Heart left ventricle (tissue), 16 donors: ENCODE measurements at regions not wholly inside any gene's neighbourhood (a gene's known extent, or its start where the extent isn't known, plus 50 kb on each side); places are given as distances from the start of the nearest gene placed in this dataset.

ENCODE experiments used
- ATAC-seq, 4 donors: fragments of 200-7000 bp; cut with Tn5 transposase; one replicate each; pipeline ENCODE4 v1.9.1; 2020 to 2022; ENCODE audit warnings: moderate library complexity in 4 of 4, mild to moderate bottlenecking in 3 of 4, moderate number of reproducible peaks in 1 of 4
- DNase-seq, 5 donors: peaks; one replicate each; pipeline ENCODE4 v3.0.0-alpha.2; 2020
- H3K27ac ChIP-seq, 12 donors: fragments of 200-600 bp; sonication (generic) in 4 of 12; one replicate each; pipeline versions ENCODE4 v1.5.0 to v1.8.0; 2016 to 2022; ENCODE audit warnings: mild to moderate bottlenecking in 2 of 12
- H3K27me3 ChIP-seq, 9 donors: fragments of 200-600 bp; sonication (generic) in 2 of 9; one replicate each; pipeline versions ENCODE4 v1.5.1 to v1.8.0; 2016 to 2022; ENCODE audit warnings: mild to moderate bottlenecking in 3 of 9
- H3K36me3 ChIP-seq, 9 donors: fragments of 200-600 bp; sonication (generic) in 2 of 9; one replicate each; pipeline versions ENCODE4 v1.5.0 to v1.8.0; 2018 to 2022; ENCODE audit warnings: mild to moderate bottlenecking in 2 of 9
- H3K4me1 ChIP-seq, 12 donors: fragments of 200-600 bp; sonication (generic) in 4 of 12; one replicate each; pipeline versions ENCODE4 v1.5.0 to v1.8.0; 2016 to 2022; ENCODE audit warnings: mild to moderate bottlenecking in 3 of 12
- H3K4me3 ChIP-seq, 12 donors: fragments of 200-600 bp; sonication (generic) in 4 of 12; one replicate each; pipeline versions ENCODE4 v1.5.0 to v1.8.0; 2017 to 2022; ENCODE audit warnings: mild to moderate bottlenecking in 9 of 12, moderate library complexity in 4 of 12
- H3K9me3 ChIP-seq, 12 donors: fragments of 200-600 bp; sonication (generic) in 4 of 12; one replicate each; pipeline versions ENCODE4 v1.5.0 to v1.8.0; 2016 to 2022; ENCODE audit warnings: mild to moderate bottlenecking in 1 of 12
- CTCF ChIP-seq, 12 donors: fragments of 200-600 bp; sonication (generic) in 4 of 12; IDR thresholded peaks; one replicate each; pipeline versions ENCODE4 v1.5.0 to v1.8.0; 2018 to 2022; ENCODE audit warnings: antibody characterized with exemption in 12 of 12, mild to moderate bottlenecking in 5 of 12
- POLR2A ChIP-seq, 2 donors: fragments of 450-650 bp; IDR thresholded peaks; one replicate each; pipeline ENCODE4 v1.6.1; 2017; ENCODE audit warnings: antibody characterized with exemption in 2 of 2, mild to moderate bottlenecking in 2 of 2, moderate library complexity in 2 of 2
- WGBS, 4 donors: extraction: QIAGEN DNeasy Blood & Tissue Kit in 2 of 4; methylation state at CpG; one replicate each; pipeline versions ENCODE4 v1.1.5 to v1.1.7; 2013 to 2018; 5-methylcytosine and 5-hydroxymethylcytosine counted together
- intact Hi-C, 10 donors: fragments of 100-400 bp; cut with DNase I; formaldehyde crosslinking; loops; one replicate each; pipeline versions ENCODE4 v1.11.1 to v1.14.2; 2022
- donor health status: ischemic (EF 13 %, LVEDD 7.1; RV severe dilation, severe dysfunction).
- donor health status: healthy with polysubstance abuse.
- donor health status: DM: no; HTN: yes; CAD: no.
- donor health status: DM: no; HTN: no; CAD: no.
- donor health status: ischemic (EF 25% LVEDD 6.9; RV normal size, moderate dysfunction).
- donor health status: ischemic (EF 25% LVEDD 5.7; RV mildly dilated, moderate dysfunction).
- donor health status: healthy.
- donor health status: DM: yes; HTN: yes; CAD: no.
- donor health status: ischemic (EF 35%, LVEDD 5.7; RV mildly dilated, moderate dysfunction).
- donor health status: nonischemic (EF 11% LVEDD 7.7; RV severe dilation, severe dysfunction).
- donor health status: DM: yes; HTN: yes; CAD: no.
- donor health status: PGD.
- donor health status: ischemic (EF 29% LVEDD 5.4; RV normal size, mild dysfunction).
- donor health status: nonischemic (EF 23%, LVEDD 6.1; RV moderate dilation, normal function).

DNA sequence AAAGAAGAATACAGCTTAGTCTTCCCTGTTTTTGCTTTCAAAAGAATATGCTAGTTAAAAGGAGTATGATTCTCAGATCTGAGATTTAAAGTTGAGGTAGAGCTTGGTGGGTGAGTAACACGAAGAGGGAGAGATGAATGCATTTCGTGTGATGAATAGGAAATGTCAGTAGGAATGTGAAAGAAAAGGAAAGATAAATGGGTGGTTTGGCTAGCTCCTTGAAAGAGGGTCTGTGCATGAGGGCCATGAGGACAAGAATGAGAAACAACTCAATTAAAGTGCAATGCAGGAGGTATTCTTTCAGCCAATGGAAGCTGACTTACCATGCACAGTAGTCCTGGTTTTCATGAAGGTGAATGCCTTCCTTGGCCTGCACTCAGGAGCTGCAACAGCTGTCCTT, 248.2 kb downstream of the HNMT start:
- TF ChIP-seq CTCF (IDR thresholded peaks at IDR 0.05), result no peak
- no peak for TF ChIP-seq POLR2A (IDR thresholded peaks at IDR 0.05)
- no peaks in the 10 kb centered on the region for H3K4me1 ChIP-seq
- no peak for ATAC-seq
- H3K36me3 ChIP-seq, result no peaks in the 10 kb centered on the region
- intact Hi-C loops, result no loop called here
- no peaks in the 10 kb centered on the region for H3K27me3 ChIP-seq
- H3K4me3 ChIP-seq, result no peak overlapping the region
- WGBS, 4 donors, result 91 to 96% (median 93%) methylated on average over 2 of the region's 2 CpGs
- DNase-seq, result no peak
- H3K27ac ChIP-seq, result no peak overlapping the region
- H3K9me3 ChIP-seq, result no peaks in the 10 kb centered on the region

DNA sequence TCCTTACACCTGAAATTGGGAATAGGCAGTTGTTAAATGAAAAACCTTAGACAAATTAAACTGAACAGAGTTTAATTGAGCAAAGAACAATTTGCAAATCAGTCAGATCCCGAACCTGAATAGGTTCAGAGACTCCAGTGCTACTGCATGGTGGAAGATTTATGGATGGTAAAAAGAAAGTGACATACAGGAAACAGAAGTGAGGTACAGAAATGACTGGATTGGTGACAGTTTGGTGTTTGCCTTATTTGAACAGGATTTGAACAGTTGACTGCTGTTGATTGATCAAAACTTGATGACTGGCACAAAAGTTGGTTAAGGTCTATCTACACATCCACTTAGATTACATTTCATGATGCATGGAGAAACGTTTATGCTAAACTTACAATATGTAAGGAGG, 248.8 kb downstream of the HNMT start:
- Histone ChIP-seq H3K36me3 (no peaks in the 10 kb centered on the region), H3K27ac (no peak overlapping the region), H3K9me3 (no peaks in the 10 kb centered on the region), H3K4me1 (peaks cover 0 to 1% (median 0%) of the 10 kb centered on the region in 12 donors), H3K4me3 (no peak overlapping the region), H3K27me3 (no peaks in the 10 kb centered on the region)
- 63 to 66% (median 64%) methylated on average over 2 of the region's 2 CpGs for WGBS, 4 donors
- TF ChIP-seq POLR2A (IDR thresholded peaks at IDR 0.05), result no peak
- no peak for TF ChIP-seq CTCF (IDR thresholded peaks at IDR 0.05)
- no peak for DNase-seq
- intact Hi-C loops, result no loop called here
- ATAC-seq, result no peak

DNA sequence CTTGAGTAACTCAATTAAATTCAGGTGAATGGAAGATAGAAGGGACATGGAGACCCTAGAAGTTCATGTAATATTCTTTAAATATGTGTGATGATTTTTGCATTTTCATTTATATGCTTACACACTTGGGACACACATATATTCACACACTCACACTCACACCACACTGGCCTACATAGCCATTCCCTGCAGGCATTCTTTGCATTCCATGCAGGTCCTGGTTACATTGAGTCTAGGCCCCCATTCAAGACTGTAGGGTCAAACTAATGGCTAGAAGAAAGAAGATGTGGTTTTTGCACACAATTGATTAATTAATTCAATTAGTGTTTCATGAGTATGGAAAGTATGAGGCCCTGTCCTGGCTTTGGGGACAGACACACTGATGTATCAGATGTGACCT, 249.4 kb downstream of the HNMT start:
- no peak overlapping the region for H3K27ac ChIP-seq
- no peak for DNase-seq
- no peak overlapping the region for H3K4me3 ChIP-seq
- no peak for ATAC-seq
- intact Hi-C loops, result no loop called here
- TF ChIP-seq POLR2A (IDR thresholded peaks at IDR 0.05) (no peak), CTCF (IDR thresholded peaks at IDR 0.05) (no peak)
- no peaks in the 10 kb centered on the region for H3K27me3 ChIP-seq
- H3K4me1 ChIP-seq, result peaks cover 0 to 5% (median 0%) of the 10 kb centered on the region in 12 donors
- no peaks in the 10 kb centered on the region for H3K36me3 ChIP-seq
- no peaks in the 10 kb centered on the region for H3K9me3 ChIP-seq

- H3K27me3 ChIP-seq, result no peaks in the 10 kb centered on the region
- no peaks in the 10 kb centered on the region for H3K9me3 ChIP-seq
- H3K4me3 ChIP-seq, result no peak overlapping the region
- H3K36me3 ChIP-seq, result no peaks in the 10 kb centered on the region
- DNase-seq, result no peak
- TF ChIP-seq POLR2A (IDR thresholded peaks at IDR 0.05), result no peak
- TF ChIP-seq CTCF (IDR thresholded peaks at IDR 0.05), result no peak
- no peak for ATAC-seq
- intact Hi-C loops, result no loop called here
- WGBS, 4 donors, result 83 to 92% (median 88%) methylated on average over 1 of the region's 1 CpG
- peaks cover 0 to 5% (median 0%) of the 10 kb centered on the region in 12 donors for H3K4me1 ChIP-seq
- H3K27ac ChIP-seq, result no peak overlapping the region
Observed at GRCh38 chr2:138215958-138216357, 251.7 kb downstream of the HNMT start.
